ENCODE measurements at regions not wholly inside any gene's neighbourhood (a gene's known extent, or its start where the extent isn't known, plus 50 kb on each side); places are given as distances from the start of the nearest gene placed in this dataset.
"Not testable (repeated sequence)": the region's sequence is repeated elsewhere in the genome, so short reads cannot be mapped to it uniquely, and the experiment has no call there.

DNA sequence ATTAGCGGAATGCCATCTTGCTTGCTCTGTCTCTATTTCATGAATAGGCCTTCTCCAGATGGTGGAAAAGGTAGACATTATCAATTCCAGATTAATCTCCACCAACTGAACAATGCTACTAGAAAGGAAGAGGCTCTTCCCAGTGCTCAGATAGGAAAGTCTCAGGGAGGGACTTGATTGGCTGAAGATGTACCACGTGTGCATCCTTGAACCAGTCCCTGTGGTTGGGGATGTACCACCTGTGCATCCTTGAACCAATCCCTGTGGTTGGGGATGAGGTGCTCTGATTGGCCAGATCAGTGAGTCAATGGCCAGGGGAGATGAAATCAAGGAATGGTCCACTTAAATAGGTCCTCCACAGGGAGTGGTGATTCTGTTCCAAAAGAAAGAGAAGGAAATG, 246.2 kb downstream of the NPIPA7 start:
- TF ChIP-seq, protein P1, sequence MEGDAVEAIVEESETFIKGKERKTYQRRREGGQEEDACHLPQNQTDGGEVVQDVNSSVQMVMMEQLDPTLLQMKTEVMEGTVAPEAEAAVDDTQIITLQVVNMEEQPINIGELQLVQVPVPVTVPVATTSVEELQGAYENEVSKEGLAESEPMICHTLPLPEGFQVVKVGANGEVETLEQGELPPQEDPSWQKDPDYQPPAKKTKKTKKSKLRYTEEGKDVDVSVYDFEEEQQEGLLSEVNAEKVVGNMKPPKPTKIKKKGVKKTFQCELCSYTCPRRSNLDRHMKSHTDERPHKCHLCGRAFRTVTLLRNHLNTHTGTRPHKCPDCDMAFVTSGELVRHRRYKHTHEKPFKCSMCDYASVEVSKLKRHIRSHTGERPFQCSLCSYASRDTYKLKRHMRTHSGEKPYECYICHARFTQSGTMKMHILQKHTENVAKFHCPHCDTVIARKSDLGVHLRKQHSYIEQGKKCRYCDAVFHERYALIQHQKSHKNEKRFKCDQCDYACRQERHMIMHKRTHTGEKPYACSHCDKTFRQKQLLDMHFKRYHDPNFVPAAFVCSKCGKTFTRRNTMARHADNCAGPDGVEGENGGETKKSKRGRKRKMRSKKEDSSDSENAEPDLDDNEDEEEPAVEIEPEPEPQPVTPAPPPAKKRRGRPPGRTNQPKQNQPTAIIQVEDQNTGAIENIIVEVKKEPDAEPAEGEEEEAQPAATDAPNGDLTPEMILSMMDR (IDR thresholded peaks at IDR 0.05 in 4 of 5, conservative IDR thresholded peaks at IDR 0.05 in 1 of 5) = not testable (repeated sequence)
- TF ChIP-seq POLR2A (IDR thresholded peaks at IDR 0.05) = not testable (repeated sequence)

All from gastrocnemius medialis (tissue), 4 donors.